ENCODE measurements at regions not wholly inside any gene's neighbourhood (a gene's known extent, or its start where the extent isn't known, plus 50 kb on each side); places are given as distances from the start of the nearest gene placed in this dataset.
A peak's percentile ranks its signal among the peaks of the same experiment; 100 is the strongest.

DNA sequence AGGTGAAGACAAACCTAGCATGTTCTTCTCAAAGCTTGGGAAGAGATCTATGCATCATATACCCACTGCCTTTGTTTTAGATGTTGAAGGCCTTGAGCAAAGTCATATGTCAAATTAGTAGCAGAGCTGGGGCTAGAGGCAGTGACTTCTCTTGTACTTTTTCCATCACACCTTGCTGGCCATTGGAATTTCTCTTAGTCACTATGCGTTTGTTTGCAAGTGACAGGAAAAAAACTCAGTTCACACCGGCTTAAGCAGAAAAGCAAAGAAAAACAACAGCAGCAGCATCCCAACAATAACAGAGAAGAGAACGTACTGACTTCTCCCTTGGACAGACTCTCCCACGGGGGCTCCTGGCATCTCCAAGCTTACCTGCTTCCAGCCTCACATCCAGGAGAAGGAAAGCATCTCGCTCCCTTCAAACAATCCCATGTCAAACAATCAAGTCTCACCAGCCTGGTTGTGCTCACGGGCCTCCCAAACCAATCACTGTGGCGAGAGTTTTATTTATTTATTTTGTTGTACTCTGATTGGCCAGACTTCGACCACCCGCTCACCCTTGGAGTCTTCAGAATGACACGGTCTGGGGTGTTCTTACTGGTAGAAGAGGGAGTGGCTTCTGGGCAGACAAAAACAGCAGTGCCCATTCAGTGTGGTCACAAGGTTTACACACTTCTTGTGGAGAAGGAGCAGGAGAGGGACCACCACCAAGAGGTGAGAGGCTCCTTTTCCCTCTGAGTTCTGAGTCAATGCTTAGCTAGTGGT, 83.8 kb upstream of the STC2 start:
- H3K4me3 ChIP-seq (ENCODE audit: low read depth, poor library complexity, severe bottlenecking) = no peak overlapping the region
- DNase-seq (ENCODE audit: low spot score in 2 of 2) = no peak
- 81 to 90% methylated on average over 10 of the region's 10 CpGs for WGBS, 2 donors
- intact Hi-C loops (cut with DNase I; ENCODE audit: low total_unique reads) = no loop called here
- TF ChIP-seq POLR2A (IDR thresholded peaks at IDR 0.05) = no peak

DNA sequence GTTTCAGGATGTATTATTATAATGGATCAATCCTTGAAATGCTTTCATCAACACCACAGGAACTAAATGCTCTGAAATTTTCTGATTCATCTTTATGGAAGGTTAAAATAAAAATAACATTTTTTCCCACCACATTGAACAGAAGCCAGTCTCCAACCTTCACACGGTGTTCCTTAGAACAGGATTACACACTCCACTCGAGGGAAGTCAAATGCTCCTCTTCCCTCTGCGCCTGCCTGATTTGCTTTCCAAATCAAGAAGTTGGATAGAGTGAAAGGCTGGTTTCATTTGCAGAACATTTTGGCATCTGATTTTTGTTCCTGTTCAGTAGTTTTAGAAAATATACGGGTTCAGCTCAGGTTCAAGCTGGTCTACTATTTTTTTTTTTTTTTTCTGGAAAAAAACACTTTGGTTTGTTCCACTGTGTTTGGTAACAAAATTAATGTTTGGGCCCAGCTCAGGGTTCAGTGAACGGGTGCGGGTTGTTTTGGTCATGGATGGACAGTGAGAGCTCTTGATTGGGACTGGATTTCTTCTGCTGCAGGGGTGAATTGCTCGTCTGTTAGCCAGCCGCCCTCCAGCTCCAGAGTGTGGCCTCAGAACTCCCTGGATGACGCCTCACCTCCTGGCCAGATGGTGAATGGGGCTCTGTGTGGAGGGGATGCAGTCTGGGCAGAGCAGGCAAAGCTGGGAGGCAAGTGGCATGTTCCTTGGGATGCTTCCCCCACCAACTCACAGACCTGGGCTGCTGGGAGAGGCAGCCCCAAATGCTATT, 82.4 kb upstream of the STC2 start:
- TF ChIP-seq POLR2A (IDR thresholded peaks at IDR 0.05) = no peak
- TF ChIP-seq, protein P1, sequence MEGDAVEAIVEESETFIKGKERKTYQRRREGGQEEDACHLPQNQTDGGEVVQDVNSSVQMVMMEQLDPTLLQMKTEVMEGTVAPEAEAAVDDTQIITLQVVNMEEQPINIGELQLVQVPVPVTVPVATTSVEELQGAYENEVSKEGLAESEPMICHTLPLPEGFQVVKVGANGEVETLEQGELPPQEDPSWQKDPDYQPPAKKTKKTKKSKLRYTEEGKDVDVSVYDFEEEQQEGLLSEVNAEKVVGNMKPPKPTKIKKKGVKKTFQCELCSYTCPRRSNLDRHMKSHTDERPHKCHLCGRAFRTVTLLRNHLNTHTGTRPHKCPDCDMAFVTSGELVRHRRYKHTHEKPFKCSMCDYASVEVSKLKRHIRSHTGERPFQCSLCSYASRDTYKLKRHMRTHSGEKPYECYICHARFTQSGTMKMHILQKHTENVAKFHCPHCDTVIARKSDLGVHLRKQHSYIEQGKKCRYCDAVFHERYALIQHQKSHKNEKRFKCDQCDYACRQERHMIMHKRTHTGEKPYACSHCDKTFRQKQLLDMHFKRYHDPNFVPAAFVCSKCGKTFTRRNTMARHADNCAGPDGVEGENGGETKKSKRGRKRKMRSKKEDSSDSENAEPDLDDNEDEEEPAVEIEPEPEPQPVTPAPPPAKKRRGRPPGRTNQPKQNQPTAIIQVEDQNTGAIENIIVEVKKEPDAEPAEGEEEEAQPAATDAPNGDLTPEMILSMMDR (IDR thresholded peaks at IDR 0.05) = no peak
- WGBS, 2 donors = 80 to 83% methylated on average over 9 of the region's 9 CpGs
- intact Hi-C loops (cut with DNase I; ENCODE audit: low total_unique reads) = no loop called here
- no peak overlapping the region for H3K4me3 ChIP-seq (ENCODE audit: low read depth, poor library complexity, severe bottlenecking)
- no peak for DNase-seq (ENCODE audit: low spot score in 2 of 2)

DNA sequence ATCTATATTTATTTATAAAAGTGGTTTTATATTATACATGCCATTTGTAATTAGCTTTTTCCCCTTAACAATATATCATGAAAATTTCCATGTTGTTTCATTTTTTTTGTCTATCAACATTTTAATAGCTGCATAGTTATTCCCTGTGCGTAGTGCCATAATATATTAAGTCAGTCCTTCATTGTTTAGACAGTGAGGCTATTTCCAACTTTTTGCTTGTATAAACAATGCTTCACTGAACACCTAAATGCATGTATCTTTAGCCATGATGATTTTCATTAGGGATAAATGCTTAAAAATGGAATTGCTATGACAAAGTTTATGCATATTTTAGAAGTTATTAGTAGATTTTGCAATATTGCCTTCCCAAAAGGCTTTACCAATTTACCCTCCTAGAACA, 80.7 kb upstream of the STC2 start:
- no peak for DNase-seq (ENCODE audit: low spot score in 2 of 2)
- TF ChIP-seq, protein P1 (IDR thresholded peaks at IDR 0.05) = no peak
- TF ChIP-seq POLR2A (IDR thresholded peaks at IDR 0.05) = no peak
- intact Hi-C loops (cut with DNase I; ENCODE audit: low total_unique reads) = no loop called here
- no peak overlapping the region for H3K4me3 ChIP-seq (ENCODE audit: low read depth, poor library complexity, severe bottlenecking)
- 58 to 70% methylated on average over 1 of the region's 1 CpG for WGBS, 2 donors

DNA sequence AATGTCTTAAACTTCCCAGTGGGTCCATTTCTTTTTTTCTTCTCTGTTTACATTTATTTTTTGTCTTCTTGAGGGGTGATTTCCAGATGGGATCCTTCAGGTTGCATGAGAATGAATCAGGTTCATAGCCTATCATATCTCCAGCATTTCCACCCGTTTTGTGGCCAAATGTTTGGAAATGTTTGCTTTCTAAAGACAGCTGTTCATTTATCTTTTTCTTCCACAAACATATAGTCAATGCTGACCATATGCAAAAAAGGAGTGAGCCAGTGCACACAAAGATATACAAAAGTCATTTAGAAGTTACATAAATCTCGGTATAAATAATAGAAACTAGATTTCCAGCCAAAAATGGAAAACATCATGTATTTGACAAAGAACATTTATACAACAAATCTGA, 71.6 kb upstream of the STC2 start:
- intact Hi-C loops (cut with DNase I; ENCODE audit: low total_unique reads) = no loop called here
- 76 to 84% methylated on average over 2 of the region's 2 CpGs for WGBS, 2 donors
- no peak for TF ChIP-seq POLR2A (IDR thresholded peaks at IDR 0.05)
- TF ChIP-seq, protein P1 (IDR thresholded peaks at IDR 0.05) = no peak
- DNase-seq (ENCODE audit: low spot score in 2 of 2) = no peak
- H3K4me3 ChIP-seq (ENCODE audit: low read depth, poor library complexity, severe bottlenecking) = no peak overlapping the region

DNA sequence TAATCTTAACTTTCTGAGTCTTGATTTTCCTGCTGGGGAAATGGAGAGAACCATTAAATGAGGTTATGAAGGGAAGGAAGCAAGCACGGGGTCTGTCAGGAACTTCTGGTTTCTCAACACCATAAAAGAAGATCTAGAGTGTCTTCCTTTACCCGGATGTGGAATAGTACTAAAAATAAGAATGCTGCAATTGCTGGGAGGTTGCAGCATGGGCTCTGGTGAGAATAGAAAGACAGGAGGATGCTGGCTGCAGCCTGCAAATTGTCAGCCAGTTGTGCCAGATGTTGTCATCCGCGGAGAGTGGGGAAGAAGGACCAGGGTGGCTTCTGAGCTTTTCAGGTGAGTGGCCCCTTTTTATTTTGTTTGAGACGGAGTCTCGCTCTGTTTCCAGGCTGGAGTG, 69.3 kb upstream of the STC2 start:
- no peak overlapping the region for H3K4me3 ChIP-seq (ENCODE audit: low read depth, poor library complexity, severe bottlenecking)
- TF ChIP-seq, protein P1 (IDR thresholded peaks at IDR 0.05) = no peak
- no peak for TF ChIP-seq POLR2A (IDR thresholded peaks at IDR 0.05)
- DNase-seq (ENCODE audit: low spot score in 2 of 2) = peak in 1 of 2 donors; percentile 64
- intact Hi-C loops (cut with DNase I; ENCODE audit: low total_unique reads) = no loop called here
- WGBS, 2 donors = 57 to 58% methylated on average over 6 of the region's 6 CpGs

DNA sequence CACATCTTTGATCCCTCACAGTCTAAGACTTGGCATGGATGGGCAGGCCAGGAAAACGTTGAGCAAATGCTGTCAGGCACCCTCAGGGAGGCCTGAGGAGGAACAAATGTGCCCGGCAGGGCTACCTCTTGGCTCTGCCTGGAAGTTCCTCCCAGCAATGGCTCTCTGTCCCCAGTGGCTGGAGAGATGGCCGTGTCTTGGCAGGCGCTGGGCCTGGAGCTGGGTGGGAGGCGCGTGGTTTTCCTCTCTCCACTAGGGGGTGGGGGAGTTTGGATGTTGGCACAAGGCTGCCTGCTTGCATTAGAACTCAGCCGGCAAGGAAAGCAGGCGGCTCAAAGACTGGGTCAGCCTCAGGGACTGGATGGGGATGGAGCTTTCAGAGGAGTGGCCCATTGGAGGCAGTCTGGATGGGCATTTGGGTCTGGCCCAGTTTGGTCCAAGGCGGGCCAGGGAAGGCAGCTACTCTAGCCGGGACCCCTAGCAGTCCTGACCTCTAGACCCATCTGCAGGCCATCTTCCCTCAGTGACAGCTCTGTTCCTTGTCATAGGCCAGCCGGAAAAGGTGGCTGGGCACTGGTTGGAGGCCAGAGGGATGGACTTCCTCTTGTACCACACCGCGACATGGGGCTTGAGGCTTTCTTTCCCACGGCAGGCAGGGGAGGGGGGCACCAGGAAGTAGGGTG, 68.2 kb upstream of the STC2 start:
- no peak overlapping the region for H3K4me3 ChIP-seq (ENCODE audit: low read depth, poor library complexity, severe bottlenecking)
- 59 to 65% methylated on average over 13 to 14 of the region's 14 CpGs for WGBS, 2 donors
- DNase-seq (ENCODE audit: low spot score in 2 of 2) = peak in 1 of 2 donors; percentile 82
- TF ChIP-seq, protein P1 (IDR thresholded peaks at IDR 0.05) = no peak
- no peak for TF ChIP-seq POLR2A (IDR thresholded peaks at IDR 0.05)
- intact Hi-C loops (cut with DNase I; ENCODE audit: low total_unique reads) = no loop called here

Data from lower leg skin (tissue), 4 donors.